GM18511 (cell line): ENCODE measurements at regions not wholly inside any gene's neighbourhood (a gene's known extent, or its start where the extent isn't known, plus 50 kb on each side); places are given as distances from the start of the nearest gene placed in this dataset.
"Not testable (repeated sequence)": the region's sequence is repeated elsewhere in the genome, so short reads cannot be mapped to it uniquely, and the experiment has no call there.

Experiments used
- ATAC-seq: cut with Tn5 transposase; IDR thresholded peaks from one replicate; pipeline ENCODE4 v1.9.1; 2021; ENCODE audit warnings: mild to moderate bottlenecking, moderate library complexity; ENCODE audit not compliant: unreplicated experiment

DNA sequence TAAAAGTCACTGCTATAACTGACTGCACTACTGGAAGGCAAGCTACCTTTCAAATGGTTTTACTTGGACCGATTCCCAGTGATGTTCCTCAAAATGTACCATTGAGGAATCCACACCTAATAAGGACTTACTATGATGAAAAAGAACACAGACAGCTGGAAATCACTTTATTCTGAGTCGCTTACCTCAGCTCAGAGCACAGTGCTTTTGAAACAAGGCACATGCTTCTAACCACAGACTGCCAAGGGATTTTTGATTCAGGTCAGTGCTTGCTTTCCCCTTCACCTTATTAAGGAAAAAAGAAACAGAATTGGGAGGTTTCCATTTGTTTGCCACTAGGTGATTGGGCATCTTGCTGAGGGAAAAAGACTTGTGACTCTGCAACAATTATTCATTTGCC, 707.5 kb upstream of the FSHR start:
- ATAC-seq = no peak

- ATAC-seq = no peak
These were observed 706.5 kb upstream of the FSHR start for GRCh38 chr2:49860834-49861233.

GRCh38 chr2:49860170-49860569, 705.9 kb upstream of the FSHR start:
- no peak for ATAC-seq

DNA sequence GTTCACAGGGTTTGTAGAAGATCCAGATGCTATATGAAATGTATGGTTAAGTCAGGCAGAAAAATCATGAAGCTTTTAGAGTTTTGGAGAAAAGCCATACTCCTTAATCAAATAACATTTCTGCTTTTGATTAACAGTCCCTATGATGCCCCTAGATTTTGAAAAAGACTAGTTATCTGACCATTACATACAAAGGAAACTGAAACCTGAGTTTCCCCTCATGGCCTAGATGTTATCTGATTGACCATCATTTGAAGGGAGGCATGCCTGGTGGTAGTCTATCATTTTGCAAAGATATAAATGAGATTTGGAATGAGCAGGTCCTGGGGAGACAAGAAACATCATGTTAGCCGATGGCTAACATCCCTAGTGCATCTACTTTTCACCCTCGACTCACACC, 704.3 kb upstream of the FSHR start:
- ATAC-seq = no peak

GRCh38 chr2:49858113-49858490, 703.8 kb upstream of the FSHR start:
- no peak for ATAC-seq

- ATAC-seq = no peak
These were observed 703.2 kb upstream of the FSHR start for GRCh38 chr2:49857371-49858112.

DNA sequence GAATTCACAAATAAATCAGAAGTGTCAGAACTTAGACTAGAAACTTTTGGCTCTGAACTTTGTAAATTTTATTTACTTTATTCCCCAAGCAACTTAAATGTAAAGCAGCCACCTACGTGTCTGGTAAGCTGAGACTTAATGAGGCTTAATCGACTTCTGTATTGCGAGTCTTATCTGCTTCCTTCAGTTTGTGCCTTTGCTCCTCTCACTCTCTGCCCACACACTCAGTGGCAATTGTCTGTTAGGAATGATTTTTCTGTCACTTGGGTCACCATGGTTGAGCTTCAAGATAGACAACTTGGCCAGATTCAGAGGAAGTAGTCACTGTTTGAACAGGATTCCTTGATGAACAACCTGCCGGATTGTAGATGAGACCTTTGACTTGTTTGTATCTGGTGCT, 691.4 kb upstream of the FSHR start:
- no peak for ATAC-seq

- ATAC-seq = no peak
These were observed 690.7 kb upstream of the FSHR start for GRCh38 chr2:49845021-49845420.

- ATAC-seq = not testable (repeated sequence)
These were observed 689.8 kb upstream of the FSHR start for GRCh38 chr2:49844113-49844512.

GRCh38 chr2:49843314-49843713, 689.0 kb upstream of the FSHR start:
- ATAC-seq = no peak

DNA sequence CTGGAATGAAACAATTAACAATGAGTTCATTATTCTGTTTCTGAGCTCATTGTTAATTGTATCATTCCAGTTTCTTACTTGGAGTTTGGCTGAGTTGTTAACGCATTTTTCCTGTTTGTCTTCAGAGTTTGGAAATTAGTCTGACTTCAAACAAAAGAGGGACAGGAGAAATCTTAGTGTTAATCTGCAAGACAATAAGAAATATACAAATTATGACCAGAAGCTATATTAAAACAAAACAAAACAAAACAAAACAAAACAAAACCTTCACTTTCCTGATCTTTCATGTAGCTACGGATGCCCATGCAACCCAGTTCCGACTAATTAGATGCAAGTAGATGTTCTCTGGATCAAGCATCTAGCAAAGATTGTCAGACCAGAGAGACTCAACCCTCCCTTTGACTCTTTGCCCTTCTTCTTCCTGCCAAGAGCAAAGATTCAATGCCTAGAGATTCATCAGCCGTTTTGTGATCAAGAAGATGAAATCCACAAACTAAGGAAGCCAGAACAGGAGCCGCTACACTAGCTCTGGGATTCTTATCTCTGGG, 686.2 kb upstream of the FSHR start:
- no peak for ATAC-seq

DNA sequence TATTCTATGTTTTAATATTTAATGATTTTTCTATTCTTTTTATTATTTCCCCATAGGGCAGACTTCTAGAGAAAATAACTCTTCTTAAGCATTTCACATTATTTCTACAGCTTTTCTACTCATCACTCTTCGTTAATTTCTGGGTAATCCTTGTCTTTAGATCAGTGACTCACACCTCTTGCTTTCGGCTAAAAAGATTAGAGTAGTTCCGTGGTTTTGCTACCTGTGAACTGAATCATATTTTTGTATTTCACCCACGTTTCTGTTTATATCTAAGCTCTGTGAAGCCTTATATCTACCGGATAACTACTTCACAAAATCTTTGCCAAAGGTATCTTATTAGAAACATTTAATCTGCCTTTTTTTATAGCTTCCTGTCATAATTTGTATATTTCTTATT, 685.5 kb upstream of the FSHR start:
- ATAC-seq = no peak

- no peak for ATAC-seq
These were observed 683.4 kb upstream of the FSHR start for GRCh38 chr2:49837561-49838293.

GRCh38 chr2:49836017-49836416, 681.7 kb upstream of the FSHR start:
- no peak for ATAC-seq

GRCh38 chr2:49834433-49834832, 680.1 kb upstream of the FSHR start:
- no peak for ATAC-seq

GRCh38 chr2:49832555-49832954, 678.2 kb upstream of the FSHR start:
- no peak for ATAC-seq

GRCh38 chr2:49831698-49832367, 677.5 kb upstream of the FSHR start:
- no peak for ATAC-seq

DNA sequence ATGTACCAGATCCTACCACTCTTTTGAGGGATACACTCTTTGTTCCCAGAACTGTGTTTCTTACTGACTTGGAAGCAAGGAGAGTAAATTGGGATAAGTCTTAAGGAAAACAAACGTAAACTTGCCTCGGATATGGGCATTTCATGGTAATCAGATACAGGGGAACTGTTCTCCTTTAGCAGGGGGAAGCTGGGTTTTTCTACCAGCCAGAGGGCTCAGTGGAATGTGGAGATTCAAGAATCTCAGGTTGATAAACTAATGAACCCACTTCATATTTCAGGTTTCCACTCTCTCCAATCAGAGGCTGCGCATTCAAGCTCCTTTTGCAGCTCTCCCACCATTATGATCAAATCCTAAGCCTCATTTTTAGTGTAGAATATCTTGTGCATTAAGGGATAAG, 676.5 kb upstream of the FSHR start:
- ATAC-seq = no peak

- ATAC-seq = no peak
These were observed 673.1 kb upstream of the FSHR start for GRCh38 chr2:49827366-49827765.

DNA sequence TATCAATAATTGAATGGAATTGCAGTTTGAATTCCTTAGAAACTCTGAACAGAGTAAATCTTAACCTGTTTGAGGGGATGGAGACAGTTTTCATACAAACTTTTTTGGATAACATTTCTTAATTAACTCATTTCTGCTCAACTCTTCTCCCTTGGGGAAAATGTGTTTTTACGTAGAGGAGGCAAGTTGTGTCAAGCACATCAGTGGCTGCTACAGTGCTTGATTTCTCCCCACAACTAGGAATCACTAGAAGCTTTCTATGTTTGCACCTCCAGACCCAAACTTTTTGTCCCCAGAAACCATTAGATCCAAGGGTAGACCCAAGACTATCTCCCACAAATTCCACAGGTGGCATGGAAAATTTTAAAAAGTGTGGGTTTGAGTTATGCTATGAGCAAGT, 658.9 kb upstream of the FSHR start:
- no peak for ATAC-seq

GRCh38 chr2:49812730-49813129, 658.4 kb upstream of the FSHR start:
- no peak for ATAC-seq

- no peak for ATAC-seq
These were observed 657.2 kb upstream of the FSHR start for GRCh38 chr2:49811502-49811901.
